Activated CD4-positive, alpha-beta T cell treated with anti-CD3 and anti-CD28 coated beads, Interleukin-2, amount 10 ng/mL, durations not matched to agents 24 days and 14 days (primary cell): ENCODE measurements at regions not wholly inside any gene's neighbourhood (a gene's known extent, or its start where the extent isn't known, plus 50 kb on each side); places are given as distances from the start of the nearest gene placed in this dataset.

ENCODE experiments used
- DNase-seq: peaks from one replicate; pipeline ENCODE4 v3.0.0; 2022
- H3K27ac Mint-ChIP-seq: one replicate; pipeline ENCODE4 v1.8.0; 2022; ENCODE audit warnings: mild to moderate bottlenecking, mixed read lengths
- H3K27me3 Mint-ChIP-seq: one replicate; pipeline ENCODE4 v1.8.0; 2022; ENCODE audit warnings: mixed read lengths
- H3K36me3 Mint-ChIP-seq: one replicate; pipeline ENCODE4 v1.8.0; 2022; ENCODE audit warnings: low read depth, mild to moderate bottlenecking, mixed read lengths
- H3K4me1 Mint-ChIP-seq: one replicate; pipeline ENCODE4 v1.8.0; 2021; ENCODE audit warnings: mixed read lengths
- H3K4me3 Mint-ChIP-seq: one replicate; pipeline ENCODE4 v1.8.0; 2022; ENCODE audit warnings: mild to moderate bottlenecking, moderate library complexity, mixed read lengths
- H3K9me3 Mint-ChIP-seq: one replicate; pipeline ENCODE4 v1.8.0; 2021; ENCODE audit warnings: mixed read lengths
- intact Hi-C: fragments of 100-400 bp; cut with micrococcal nuclease; formaldehyde crosslinking; loops from one replicate; pipeline ENCODE4 v1.15.1; 2023

DNA sequence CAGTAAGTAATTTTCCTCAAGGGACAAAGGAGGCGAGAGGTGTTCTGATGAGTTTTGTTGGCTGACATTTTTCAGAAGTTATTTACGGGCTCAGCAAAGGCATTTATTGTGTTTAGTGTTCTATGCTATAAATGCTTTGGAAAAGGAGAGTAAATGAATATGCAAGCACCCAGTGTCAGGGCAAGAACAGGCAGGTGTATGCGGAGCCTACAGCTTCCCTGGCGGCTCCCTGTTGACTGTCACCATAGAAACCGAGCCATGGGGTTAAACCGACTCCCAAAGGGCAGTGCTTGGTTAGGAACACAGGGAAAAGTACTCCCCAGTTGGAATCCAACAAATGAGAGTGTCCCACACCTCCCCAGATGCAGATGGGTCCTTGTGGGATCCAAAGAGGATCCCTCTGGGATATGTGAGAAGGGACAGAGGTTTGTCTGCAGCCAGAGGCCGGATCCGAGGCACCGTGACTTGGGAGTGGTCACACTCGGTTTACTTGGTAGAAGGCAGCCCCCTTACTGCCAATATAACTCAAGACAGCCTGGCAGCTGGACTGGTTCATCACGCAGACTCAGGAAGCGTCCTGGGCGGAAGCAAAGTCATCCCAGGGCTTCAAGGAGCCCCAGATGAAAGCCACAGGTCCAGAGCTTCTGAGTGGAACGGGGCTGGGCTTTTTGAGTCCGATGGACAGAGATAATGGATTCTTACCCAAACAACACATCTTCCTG, 329.7 kb downstream of the CTTN start:
- no peak overlapping the region for H3K4me3 Mint-ChIP-seq
- no peaks in the 10 kb centered on the region for H3K9me3 Mint-ChIP-seq
- H3K27me3 Mint-ChIP-seq, result peaks cover 1% of the 10 kb centered on the region
- H3K36me3 Mint-ChIP-seq, result no peaks in the 10 kb centered on the region
- H3K4me1 Mint-ChIP-seq, result no peaks in the 10 kb centered on the region
- no peak for DNase-seq
- intact Hi-C loops, result no loop called here
- no peak overlapping the region for H3K27ac Mint-ChIP-seq

DNA sequence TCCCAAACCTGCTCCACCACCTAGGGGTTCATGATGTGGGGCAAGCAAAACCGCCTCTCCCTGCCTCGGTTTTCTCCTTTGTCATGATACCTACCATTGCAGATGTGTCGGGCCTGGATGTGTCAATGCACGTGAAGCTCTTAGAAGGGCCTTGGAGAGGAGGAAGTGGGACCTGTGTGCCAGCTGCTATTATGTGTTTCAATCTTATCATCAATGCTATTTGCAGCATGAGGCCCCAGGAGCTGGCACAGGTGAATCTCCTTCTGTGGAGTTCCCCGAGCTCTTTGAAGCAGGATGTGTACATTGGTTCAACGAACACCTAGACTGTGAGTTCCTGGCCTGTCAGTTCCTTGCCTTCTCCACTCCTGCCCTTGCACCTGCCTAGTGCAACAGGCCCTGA, 331.6 kb downstream of the CTTN start:
- Mint-ChIP-seq H3K36me3 (no peaks in the 10 kb centered on the region), H3K4me3 (no peak overlapping the region), H3K4me1 (no peaks in the 10 kb centered on the region), H3K27ac (no peak overlapping the region), H3K27me3 (no peaks in the 10 kb centered on the region), H3K9me3 (no peaks in the 10 kb centered on the region)
- intact Hi-C loops, result no loop called here
- DNase-seq, result no peak

DNA sequence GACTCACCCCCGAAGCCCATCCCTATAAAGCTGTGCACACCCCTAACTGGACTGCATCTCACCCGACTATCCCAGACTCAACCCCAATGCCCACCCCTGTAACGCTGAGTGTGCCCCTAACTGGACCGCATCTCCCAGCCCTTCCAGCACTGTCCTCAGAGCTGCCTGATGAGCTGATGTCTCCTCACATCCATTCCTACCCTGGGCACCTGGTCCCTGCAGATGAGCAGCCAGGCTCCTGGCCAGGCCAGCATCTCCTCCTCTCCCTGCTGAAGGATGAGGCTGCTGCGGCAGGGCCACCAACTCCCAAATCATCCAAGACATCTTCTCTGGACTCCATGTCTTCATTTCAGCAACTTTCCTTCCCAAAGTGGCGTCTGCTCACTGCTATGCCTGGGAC, 332.1 kb downstream of the CTTN start:
- intact Hi-C loops, result no loop called here
- Mint-ChIP-seq H3K27me3 (no peaks in the 10 kb centered on the region), H3K9me3 (no peaks in the 10 kb centered on the region), H3K4me3 (no peak overlapping the region), H3K4me1 (no peaks in the 10 kb centered on the region), H3K27ac (no peak overlapping the region), H3K36me3 (no peaks in the 10 kb centered on the region)
- DNase-seq, result no peak

DNA sequence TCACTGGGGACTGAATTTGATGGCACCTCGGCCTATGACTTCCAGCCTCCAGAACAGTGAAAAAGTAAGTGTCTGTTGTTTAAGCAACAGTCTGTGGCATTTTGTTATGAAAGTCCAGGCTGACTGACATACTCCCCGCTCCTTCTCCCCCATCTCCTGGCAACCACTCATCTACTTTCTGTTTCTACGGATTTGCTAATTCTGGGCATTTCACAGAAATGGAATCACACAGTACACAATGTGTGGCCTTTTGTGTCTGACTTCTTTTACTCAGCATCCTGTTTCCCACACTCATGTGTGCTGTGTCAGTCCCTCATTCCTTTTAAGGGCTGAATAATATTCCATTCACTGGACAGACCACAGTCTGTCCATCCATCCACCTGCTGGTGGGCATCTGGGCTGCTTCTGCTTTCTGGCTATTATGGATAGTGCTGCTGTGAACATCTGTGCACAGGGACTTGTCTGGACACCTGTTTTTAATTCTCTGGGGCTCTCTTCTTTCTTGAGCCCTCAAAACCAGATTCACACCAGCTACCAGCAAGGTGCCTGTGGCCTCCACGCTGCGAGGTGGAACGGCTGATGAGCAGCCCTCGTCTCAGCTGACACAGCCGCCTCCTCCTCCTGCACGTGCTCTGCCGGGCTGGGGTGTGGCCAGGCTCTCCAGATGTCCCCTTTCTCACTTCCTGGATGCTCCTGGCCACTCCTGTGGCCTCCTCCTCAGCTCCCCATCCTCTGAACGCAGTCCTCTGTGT, 333.1 kb downstream of the CTTN start:
- Mint-ChIP-seq H3K4me1 (no peaks in the 10 kb centered on the region), H3K36me3 (no peaks in the 10 kb centered on the region), H3K27ac (no peak overlapping the region), H3K4me3 (no peak overlapping the region), H3K27me3 (no peaks in the 10 kb centered on the region), H3K9me3 (no peaks in the 10 kb centered on the region)
- no peak for DNase-seq
- intact Hi-C loops, result no loop called here

DNA sequence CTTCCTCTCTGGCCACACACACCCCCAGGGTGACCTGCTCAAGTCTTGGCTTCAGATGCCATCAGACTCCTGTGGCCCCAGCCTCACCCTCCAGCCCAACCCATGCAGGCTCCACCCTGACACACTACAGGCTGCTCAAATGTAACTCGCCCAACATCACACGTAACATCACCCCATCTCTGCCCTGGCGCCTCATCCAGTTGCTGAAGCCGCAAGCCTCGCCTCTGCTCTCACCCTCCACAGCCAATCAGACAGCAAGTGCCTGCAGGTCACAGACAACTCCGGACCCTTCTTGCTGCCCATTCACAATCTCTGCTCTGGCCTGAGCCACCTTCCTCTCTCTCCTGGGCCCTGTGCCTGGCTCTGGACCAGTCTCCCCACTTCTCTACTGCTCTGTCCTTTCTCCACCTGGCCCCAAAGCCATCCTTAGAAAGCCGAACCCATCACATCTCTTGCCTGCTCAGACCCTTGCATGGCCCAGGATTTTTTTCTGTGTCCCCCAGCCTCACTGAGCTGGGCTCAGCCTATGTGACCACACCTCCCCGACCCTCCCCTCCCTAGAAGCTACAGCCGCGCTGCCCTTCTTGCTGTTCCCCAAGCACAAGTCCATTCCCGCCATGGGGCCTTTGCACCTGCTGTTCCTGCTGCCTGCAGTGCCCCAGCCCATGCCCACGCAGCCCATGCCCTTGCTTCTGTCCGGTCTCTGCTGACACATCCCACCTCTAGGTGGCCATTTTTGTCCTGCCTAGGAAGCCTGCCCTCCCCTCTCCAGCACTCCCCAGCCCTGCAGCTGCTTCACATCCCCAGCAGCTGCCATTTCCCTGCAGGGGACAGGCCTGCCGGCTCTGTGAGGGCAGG, 333.9 kb downstream of the CTTN start:
- intact Hi-C loops, result no loop called here
- no peak overlapping the region for H3K4me3 Mint-ChIP-seq
- no peaks in the 10 kb centered on the region for H3K4me1 Mint-ChIP-seq
- no peak overlapping the region for H3K27ac Mint-ChIP-seq
- DNase-seq, result no peak
- no peaks in the 10 kb centered on the region for H3K27me3 Mint-ChIP-seq
- no peaks in the 10 kb centered on the region for H3K36me3 Mint-ChIP-seq
- no peaks in the 10 kb centered on the region for H3K9me3 Mint-ChIP-seq

DNA sequence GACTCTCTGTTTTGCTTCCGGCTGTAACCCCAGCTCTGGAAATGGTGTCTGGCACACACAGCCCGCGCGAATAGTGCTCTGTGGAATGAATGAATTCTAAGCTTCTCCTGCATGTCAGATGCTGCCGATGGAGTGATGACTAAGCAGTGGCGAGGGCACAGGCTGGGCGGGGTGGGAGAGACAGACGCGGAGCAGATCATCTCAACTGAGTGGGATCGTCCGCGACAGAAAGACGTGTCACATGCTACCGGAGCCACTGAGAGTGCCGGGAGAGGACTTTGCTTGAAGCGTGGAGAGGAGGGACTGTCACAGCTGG, 334.5 kb downstream of the CTTN start:
- intact Hi-C loops, result no loop called here
- no peak for DNase-seq
- Mint-ChIP-seq H3K36me3 (no peaks in the 10 kb centered on the region), H3K4me3 (no peak overlapping the region), H3K27ac (no peak overlapping the region), H3K4me1 (no peaks in the 10 kb centered on the region), H3K9me3 (no peaks in the 10 kb centered on the region), H3K27me3 (no peaks in the 10 kb centered on the region)

DNA sequence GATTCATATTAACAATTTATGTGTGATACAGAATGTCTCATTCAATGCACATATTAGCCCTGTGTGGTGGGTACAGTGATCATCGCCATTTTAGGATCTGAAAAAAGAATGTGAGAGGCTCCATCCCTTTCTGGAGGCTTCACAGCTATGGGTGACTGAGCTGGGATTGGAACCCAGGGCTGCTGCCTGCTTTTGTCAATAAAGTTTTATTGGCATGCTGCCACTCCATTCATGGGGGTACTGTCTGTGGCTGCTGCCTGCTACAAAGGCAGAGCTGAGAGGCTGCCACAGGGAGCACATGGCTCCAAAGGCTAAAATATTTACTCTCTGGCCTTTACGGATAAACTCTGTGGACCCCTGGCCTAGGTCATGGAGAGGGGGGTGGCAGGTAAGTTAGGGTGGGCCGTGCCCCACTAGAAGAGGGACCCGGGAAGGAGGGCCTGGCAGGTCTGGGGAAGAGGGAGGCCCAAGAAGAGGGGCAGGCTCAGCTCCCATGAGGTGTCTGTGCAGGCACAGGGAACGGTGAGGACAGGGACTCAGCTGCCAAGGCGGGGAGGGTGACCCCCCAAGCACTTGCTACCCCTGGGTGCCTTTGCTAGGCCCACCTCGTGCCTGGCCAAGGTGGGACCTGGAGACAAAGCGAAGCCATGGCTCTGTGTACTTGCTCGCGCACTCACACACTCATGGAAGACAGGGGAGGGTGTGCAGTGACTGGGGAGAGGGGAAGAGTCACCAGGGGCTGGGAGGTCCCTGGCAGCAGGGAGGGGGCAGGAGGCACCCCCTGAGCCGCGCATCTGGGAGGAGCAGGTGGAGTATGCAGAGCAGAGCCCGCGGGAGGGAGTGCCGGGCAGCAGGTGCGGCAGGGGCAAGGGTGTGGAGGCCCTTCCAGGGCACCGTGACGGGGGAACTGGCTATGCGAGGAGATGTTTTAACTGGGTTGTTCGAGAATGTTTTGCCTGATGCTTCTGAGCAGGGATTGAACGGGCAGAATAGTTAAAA, 335.3 kb downstream of the CTTN start:
- no peaks in the 10 kb centered on the region for H3K4me1 Mint-ChIP-seq
- H3K4me3 Mint-ChIP-seq, result no peak overlapping the region
- no peaks in the 10 kb centered on the region for H3K27me3 Mint-ChIP-seq
- H3K27ac Mint-ChIP-seq, result no peak overlapping the region
- no peak for DNase-seq
- intact Hi-C loops, result no loop called here
- H3K36me3 Mint-ChIP-seq, result no peaks in the 10 kb centered on the region
- H3K9me3 Mint-ChIP-seq, result no peaks in the 10 kb centered on the region

DNA sequence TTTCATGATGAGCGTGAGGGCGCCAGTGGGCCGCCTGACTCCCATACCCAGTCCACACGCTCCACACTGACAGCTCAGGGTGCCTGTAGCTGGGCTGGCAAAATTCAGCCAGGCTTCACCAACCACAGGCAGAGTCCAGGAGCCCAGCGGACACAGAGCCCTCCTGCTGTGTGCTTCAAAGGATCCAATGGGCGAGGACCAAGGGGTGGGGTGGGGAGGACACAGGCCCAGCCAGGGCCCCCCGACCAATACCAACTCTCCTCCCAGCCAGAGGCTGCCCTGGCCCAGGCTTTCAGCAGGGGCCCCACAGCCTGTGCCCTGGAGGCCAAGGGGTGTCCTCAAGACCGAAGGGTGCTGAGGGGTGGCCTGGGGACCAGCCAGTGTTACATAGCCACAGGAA, 336.1 kb downstream of the CTTN start:
- H3K27me3 Mint-ChIP-seq, result no peaks in the 10 kb centered on the region
- intact Hi-C loops, result no loop called here
- H3K36me3 Mint-ChIP-seq, result no peaks in the 10 kb centered on the region
- no peak for DNase-seq
- no peaks in the 10 kb centered on the region for H3K9me3 Mint-ChIP-seq
- H3K4me3 Mint-ChIP-seq, result no peak overlapping the region
- H3K27ac Mint-ChIP-seq, result no peak overlapping the region
- H3K4me1 Mint-ChIP-seq, result no peaks in the 10 kb centered on the region

DNA sequence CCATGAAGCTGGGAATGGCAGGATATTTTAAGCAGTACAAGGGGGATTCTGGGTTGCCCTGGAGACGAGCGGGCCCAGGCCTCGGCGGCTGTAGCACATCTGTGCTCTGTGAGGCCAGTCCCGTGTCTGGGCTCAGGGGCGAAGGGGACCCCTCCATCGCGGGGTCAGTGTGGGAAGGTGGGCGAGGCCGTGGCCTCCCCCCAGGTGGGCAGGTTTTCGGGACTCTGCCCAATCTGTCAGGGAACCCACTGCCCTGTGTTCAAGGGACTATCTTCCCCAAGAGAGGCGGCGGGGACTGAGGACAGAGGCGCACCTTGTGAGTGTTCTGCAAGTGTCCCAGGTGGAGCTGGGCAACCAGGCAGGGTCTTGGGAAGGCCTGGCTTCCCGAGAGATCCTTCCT, 336.6 kb downstream of the CTTN start:
- H3K9me3 Mint-ChIP-seq, result no peaks in the 10 kb centered on the region
- H3K27me3 Mint-ChIP-seq, result no peaks in the 10 kb centered on the region
- no peaks in the 10 kb centered on the region for H3K36me3 Mint-ChIP-seq
- H3K27ac Mint-ChIP-seq, result no peak overlapping the region
- no peaks in the 10 kb centered on the region for H3K4me1 Mint-ChIP-seq
- no peak overlapping the region for H3K4me3 Mint-ChIP-seq
- DNase-seq, result no peak
- intact Hi-C loops, result no loop called here

DNA sequence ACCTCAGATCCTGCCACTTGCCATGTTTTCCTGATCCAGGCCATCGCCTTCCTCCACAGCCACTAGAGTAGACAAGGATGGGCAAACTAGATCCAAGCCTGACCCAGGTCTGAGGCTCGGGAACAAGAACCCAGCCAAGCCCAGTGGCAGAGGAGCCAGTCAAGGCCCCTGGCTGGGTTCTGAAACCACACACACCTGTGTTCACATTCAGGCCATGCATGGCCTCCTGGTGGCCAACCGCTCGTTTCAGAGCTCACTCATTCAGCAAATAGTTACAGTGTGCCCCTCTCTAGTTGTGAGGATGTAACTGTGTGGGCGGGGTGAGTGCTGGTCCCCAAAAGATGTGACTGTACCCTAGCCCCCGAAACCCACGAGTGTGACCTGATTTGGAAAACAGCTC, 337.6 kb downstream of the CTTN start:
- Mint-ChIP-seq H3K27me3 (no peaks in the 10 kb centered on the region), H3K27ac (no peak overlapping the region), H3K4me1 (no peaks in the 10 kb centered on the region), H3K9me3 (no peaks in the 10 kb centered on the region), H3K4me3 (no peak overlapping the region), H3K36me3 (no peaks in the 10 kb centered on the region)
- DNase-seq, result no peak
- intact Hi-C loops, result no loop called here

DNA sequence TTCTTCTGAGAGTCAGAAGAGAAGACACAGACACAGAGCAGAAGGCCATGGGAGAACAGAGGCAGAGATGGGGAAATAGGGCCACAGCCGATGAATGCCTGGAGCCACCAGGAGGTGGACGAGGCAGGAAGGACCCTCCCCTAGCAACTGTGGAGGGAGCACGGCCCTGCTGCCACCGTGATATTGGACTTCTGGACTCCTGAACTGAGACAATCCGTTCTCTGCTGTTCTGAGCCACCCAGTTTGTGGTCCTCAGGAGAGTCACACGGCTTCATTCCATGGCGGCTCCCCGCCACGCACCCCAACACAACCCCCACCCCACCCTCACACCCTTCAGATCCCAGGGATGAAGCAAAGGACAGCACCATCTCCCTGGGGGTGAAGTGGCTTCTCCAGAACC, 338.1 kb downstream of the CTTN start:
- H3K9me3 Mint-ChIP-seq, result no peaks in the 10 kb centered on the region
- H3K4me1 Mint-ChIP-seq, result no peaks in the 10 kb centered on the region
- no peak overlapping the region for H3K27ac Mint-ChIP-seq
- H3K27me3 Mint-ChIP-seq, result no peaks in the 10 kb centered on the region
- intact Hi-C loops, result no loop called here
- no peak overlapping the region for H3K4me3 Mint-ChIP-seq
- DNase-seq, result no peak
- no peaks in the 10 kb centered on the region for H3K36me3 Mint-ChIP-seq

DNA sequence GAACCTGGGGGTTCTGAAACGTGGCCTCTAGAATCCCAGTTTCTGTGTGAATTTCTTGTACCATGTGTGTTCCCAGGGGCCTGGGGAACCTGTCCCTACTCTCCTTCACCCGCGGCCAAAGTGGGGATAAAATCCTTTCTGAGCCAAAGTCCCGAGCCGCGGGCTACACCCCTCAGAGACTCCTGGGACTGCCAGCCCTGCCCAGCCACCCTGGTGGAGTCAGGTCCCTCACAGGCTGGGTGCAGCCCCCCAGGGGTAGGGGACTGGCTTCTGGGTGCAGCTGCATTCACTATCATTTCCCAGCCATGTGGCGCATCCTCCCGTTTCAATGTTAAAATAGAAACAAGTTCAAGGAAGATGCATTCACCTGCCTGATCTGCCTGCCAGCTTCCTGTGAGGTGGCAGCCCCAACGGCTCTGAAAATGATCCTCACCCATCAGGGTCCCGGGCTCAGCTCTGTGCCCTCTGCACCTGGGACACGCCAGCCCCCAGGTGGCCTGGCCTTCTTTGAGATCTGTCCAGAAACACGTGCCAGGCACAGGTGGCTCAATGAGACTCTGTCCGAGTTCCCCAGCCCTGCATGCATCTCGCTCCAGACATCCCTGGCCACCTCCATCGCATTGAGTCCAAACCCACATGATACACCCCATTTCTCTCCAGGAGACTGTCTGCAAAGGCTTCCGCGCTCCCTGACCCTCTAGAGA, 338.8 kb downstream of the CTTN start:
- no peaks in the 10 kb centered on the region for H3K4me1 Mint-ChIP-seq
- no peaks in the 10 kb centered on the region for H3K36me3 Mint-ChIP-seq
- DNase-seq, result no peak
- no peak overlapping the region for H3K4me3 Mint-ChIP-seq
- H3K27me3 Mint-ChIP-seq, result no peaks in the 10 kb centered on the region
- H3K27ac Mint-ChIP-seq, result no peak overlapping the region
- intact Hi-C loops, result no loop called here
- no peaks in the 10 kb centered on the region for H3K9me3 Mint-ChIP-seq
